ENCODE measurements at regions not wholly inside any gene's neighbourhood (a gene's known extent, or its start where the extent isn't known, plus 50 kb on each side); places are given as distances from the start of the nearest gene placed in this dataset.

- ChIA-PET POLR2A (ENCODE audit: unreplicated experiment) (interaction anchor here (0.6 kb wide), 1 partner anchor 263 kb away, joined by 3 read pairs; no protein-coding TSS in a partner anchor), CTCF (no interaction called here)
- no peak overlapping the region for H2BK120ac ChIP-seq (ENCODE audit: low read depth, low read length)
- no TSS peak for BruUV-seq (replicated peaks)
- no peak overlapping the region for H2AK9ac ChIP-seq (replicated peaks; ENCODE audit: low read depth, low read length, poor library complexity)
- TF ChIP-seq FOS (IDR thresholded peaks at IDR 0.05; ENCODE audit: low read depth, low read length) (no peak), RCOR1 (IDR thresholded peaks at IDR 0.05; ENCODE audit: insufficient replicate concordance, low read length) (no peak), SMC3 (IDR thresholded peaks at IDR 0.05; ENCODE audit: low read depth, low read length) (no peak), CHD1 (IDR thresholded peaks at IDR 0.05; ENCODE audit: low read depth, low read length) (no peak), NFE2L2 (IDR thresholded peaks at IDR 0.05; ENCODE audit: low read depth, low read length) (no peak), MAFK (IDR thresholded peaks at IDR 0.05; ENCODE audit: low read depth, low read length) (no peak), BHLHE40 (IDR thresholded peaks at IDR 0.05; ENCODE audit: low read depth, low read length) (no peak), RFX5 (IDR thresholded peaks at IDR 0.05; ENCODE audit: low read depth, low read length) (no peak), CEBPB (IDR thresholded peaks at IDR 0.05; ENCODE audit: low read depth, low read length) (no peak)
- TF ChIP-seq, protein P1, sequence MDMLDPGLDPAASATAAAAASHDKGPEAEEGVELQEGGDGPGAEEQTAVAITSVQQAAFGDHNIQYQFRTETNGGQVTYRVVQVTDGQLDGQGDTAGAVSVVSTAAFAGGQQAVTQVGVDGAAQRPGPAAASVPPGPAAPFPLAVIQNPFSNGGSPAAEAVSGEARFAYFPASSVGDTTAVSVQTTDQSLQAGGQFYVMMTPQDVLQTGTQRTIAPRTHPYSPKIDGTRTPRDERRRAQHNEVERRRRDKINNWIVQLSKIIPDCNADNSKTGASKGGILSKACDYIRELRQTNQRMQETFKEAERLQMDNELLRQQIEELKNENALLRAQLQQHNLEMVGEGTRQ (IDR thresholded peaks at IDR 0.05; ENCODE audit: low read depth, low read length) = no peak
- TF ChIP-seq, protein P2, sequence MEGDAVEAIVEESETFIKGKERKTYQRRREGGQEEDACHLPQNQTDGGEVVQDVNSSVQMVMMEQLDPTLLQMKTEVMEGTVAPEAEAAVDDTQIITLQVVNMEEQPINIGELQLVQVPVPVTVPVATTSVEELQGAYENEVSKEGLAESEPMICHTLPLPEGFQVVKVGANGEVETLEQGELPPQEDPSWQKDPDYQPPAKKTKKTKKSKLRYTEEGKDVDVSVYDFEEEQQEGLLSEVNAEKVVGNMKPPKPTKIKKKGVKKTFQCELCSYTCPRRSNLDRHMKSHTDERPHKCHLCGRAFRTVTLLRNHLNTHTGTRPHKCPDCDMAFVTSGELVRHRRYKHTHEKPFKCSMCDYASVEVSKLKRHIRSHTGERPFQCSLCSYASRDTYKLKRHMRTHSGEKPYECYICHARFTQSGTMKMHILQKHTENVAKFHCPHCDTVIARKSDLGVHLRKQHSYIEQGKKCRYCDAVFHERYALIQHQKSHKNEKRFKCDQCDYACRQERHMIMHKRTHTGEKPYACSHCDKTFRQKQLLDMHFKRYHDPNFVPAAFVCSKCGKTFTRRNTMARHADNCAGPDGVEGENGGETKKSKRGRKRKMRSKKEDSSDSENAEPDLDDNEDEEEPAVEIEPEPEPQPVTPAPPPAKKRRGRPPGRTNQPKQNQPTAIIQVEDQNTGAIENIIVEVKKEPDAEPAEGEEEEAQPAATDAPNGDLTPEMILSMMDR (conservative IDR thresholded peaks at IDR 0.05; ENCODE audit: low read depth, low read length) = no peak
- no peaks in the 10 kb centered on the region for H3K9me1 ChIP-seq (ENCODE audit: insufficient read depth, low read length)
- no peak overlapping the region for H2BK15ac ChIP-seq (ENCODE audit: low read depth, low read length)
- H3K4ac ChIP-seq (ENCODE audit: low read depth, low read length) = no peak overlapping the region
- no peak overlapping the region for H3K9ac ChIP-seq (ENCODE audit: low read depth, low read length)
- H2AFZ ChIP-seq (replicated peaks; ENCODE audit: low read length, poor library complexity) = no peak overlapping the region
- no peak overlapping the region for H3K14ac ChIP-seq (replicated peaks; ENCODE audit: low read depth, low read length)
- no peaks in the 10 kb centered on the region for H3K36me3 ChIP-seq (ENCODE audit: control insufficient read depth, insufficient read depth, low read length)
- no peak overlapping the region for H3K27ac ChIP-seq (ENCODE audit: insufficient read depth, low read length)
- dilution Hi-C loops (cut with HindIII; ENCODE audit: low sequenced_read_pairs, unreplicated experiment) = no loop called here
- no peaks in the 10 kb centered on the region for H4K20me1 ChIP-seq (ENCODE audit: insufficient read depth, low read length)
- no peak overlapping the region for H2BK5ac ChIP-seq (ENCODE audit: low read depth, low read length, poor library complexity, severe bottlenecking)
- no peaks in the 10 kb centered on the region for H3K4me1 ChIP-seq (ENCODE audit: control insufficient read depth, insufficient read depth, low read length)
- no peaks in the 10 kb centered on the region for H3K9me3 ChIP-seq (ENCODE audit: control insufficient read depth, insufficient read depth, low read length)
- H2AK5ac ChIP-seq (ENCODE audit: low read depth, low read length) = no peak overlapping the region
- DNase-seq (no peak), ATAC-seq (ENCODE audit: low read depth) (0 out of 2 replicates have a peak, but pooled peaks have one; percentile 21)
- no peak overlapping the region for H4K8ac ChIP-seq (ENCODE audit: low read depth in 2 of 2, low read length in 2 of 2)
- intact Hi-C loops (cut with micrococcal nuclease) = no loop called here
- H3K18ac ChIP-seq (ENCODE audit: low read depth, low read length) = no peak overlapping the region
- H3K23ac ChIP-seq (ENCODE audit: low read depth, low read length) = no peak overlapping the region
- no peak overlapping the region for H3K4me2 ChIP-seq (ENCODE audit: low read depth, low read length)
- H3K56ac ChIP-seq (ENCODE audit: extremely low read depth, insufficient read depth, low read length) = no peak overlapping the region
- no peak overlapping the region for H4K5ac ChIP-seq (ENCODE audit: low read depth, low read length)
- no peak overlapping the region for H4K91ac ChIP-seq (ENCODE audit: insufficient read depth, low read depth, low read length)
- H2BK20ac ChIP-seq (ENCODE audit: low read depth, low read length) = no peak overlapping the region
- in situ Hi-C loops (cut with MboI; ENCODE audit: low sequenced_read_pairs) = no loop called here
- H3K4me3 ChIP-seq (ENCODE audit: insufficient read depth, low read depth, low read length) = no peak overlapping the region
- H3K27me3 ChIP-seq (ENCODE audit: control insufficient read depth, insufficient read depth, low read length) = no peaks in the 10 kb centered on the region
- H3K79me1 ChIP-seq (ENCODE audit: low read depth in 1 of 2, low read length in 2 of 2) = no peaks in the 10 kb centered on the region
Observed at GRCh38 chr2:207276248-207276647, 110.5 kb upstream of the KLF7 start.

All from IMR-90 (cell line).